ENCODE measurements at regions not wholly inside any gene's neighbourhood (a gene's known extent, or its start where the extent isn't known, plus 50 kb on each side); places are given as distances from the start of the nearest gene placed in this dataset.

- Histone ChIP-seq H3K27ac (ENCODE audit: low read depth, low read length, poor library complexity, severe bottlenecking) (no peak overlapping the region), H3K9me2 (ENCODE audit: insufficient read depth, low read length) (no peaks in the 10 kb centered on the region), H3K4me2 (ENCODE audit: low read length) (no peak overlapping the region), H4K20me1 (ENCODE audit: insufficient read depth, low read length) (no peaks in the 10 kb centered on the region), H3K9me3 (ENCODE audit: low read length) (no peaks in the 10 kb centered on the region), H3K4me3 (ENCODE audit: low read depth, low read length, poor library complexity, severe bottlenecking) (no peak overlapping the region), H3K79me2 (ENCODE audit: insufficient read depth, low read depth, low read length) (no peaks in the 10 kb centered on the region), H2AFZ (ENCODE audit: low read length) (no peak overlapping the region), H3K4me1 (ENCODE audit: insufficient read depth, low read length, poor library complexity, severe bottlenecking) (no peaks in the 10 kb centered on the region), H3K36me3 (ENCODE audit: insufficient read depth, low read length) (no peaks in the 10 kb centered on the region)
- no peak for DNase-seq (ENCODE audit: low spot score)
- CTCF ChIA-PET (ENCODE audit: unreplicated experiment), result no interaction called here
- BruUV-seq (replicated peaks), result no TSS peak
- intact Hi-C loops (cut with micrococcal nuclease; ENCODE audit: unreplicated experiment), result no loop called here
- POLR2A ChIA-PET, result no interaction called here
- TF ChIP-seq CTCF (conservative IDR thresholded peaks at IDR 0.05; ENCODE audit: low read length), result no peak
- TF ChIP-seq EZH2phosphoT487 (IDR thresholded peaks at IDR 0.05; ENCODE audit: borderline replicate concordance, low read depth, low read length), result no peak
These were observed 149.2 kb upstream of the TWIST2 start for GRCh38 chr2:238698451-238699306.

- Histone ChIP-seq H3K79me2 (ENCODE audit: insufficient read depth, low read depth, low read length) (no peaks in the 10 kb centered on the region), H3K4me2 (ENCODE audit: low read length) (no peak overlapping the region), H3K9me3 (ENCODE audit: low read length) (no peaks in the 10 kb centered on the region), H3K27ac (ENCODE audit: low read depth, low read length, poor library complexity, severe bottlenecking) (no peak overlapping the region), H4K20me1 (ENCODE audit: insufficient read depth, low read length) (no peaks in the 10 kb centered on the region), H3K4me1 (ENCODE audit: insufficient read depth, low read length, poor library complexity, severe bottlenecking) (no peaks in the 10 kb centered on the region), H3K9me2 (ENCODE audit: insufficient read depth, low read length) (no peaks in the 10 kb centered on the region), H3K36me3 (ENCODE audit: insufficient read depth, low read length) (no peaks in the 10 kb centered on the region), H2AFZ (ENCODE audit: low read length) (no peak overlapping the region), H3K4me3 (ENCODE audit: low read depth, low read length, poor library complexity, severe bottlenecking) (no peak overlapping the region)
- intact Hi-C loops (cut with micrococcal nuclease; ENCODE audit: unreplicated experiment), result no loop called here
- no TSS peak for BruUV-seq (replicated peaks)
- ChIA-PET POLR2A (interaction anchor here (0.6 kb wide), 1 partner anchor 11 kb away, joined by 3 read pairs; no protein-coding TSS in a partner anchor), CTCF (ENCODE audit: unreplicated experiment) (no interaction called here)
- no peak for DNase-seq (ENCODE audit: low spot score)
- TF ChIP-seq EZH2phosphoT487 (IDR thresholded peaks at IDR 0.05; ENCODE audit: borderline replicate concordance, low read depth, low read length) (no peak), CTCF (conservative IDR thresholded peaks at IDR 0.05; ENCODE audit: low read length) (no peak)
These were observed 148.4 kb upstream of the TWIST2 start for GRCh38 chr2:238699307-238700116.

All from OCI-LY7 (cell line).